22Rv1 (cell line): ENCODE measurements at regions not wholly inside any gene's neighbourhood (a gene's known extent, or its start where the extent isn't known, plus 50 kb on each side); places are given as distances from the start of the nearest gene placed in this dataset.

Source experiments
- CTCF ChIP-seq: fragments of 450-650 bp; IDR thresholded peaks from 2 replicates; pipeline ENCODE4 v1.5.1; 2017; ENCODE audit warnings: mild to moderate bottlenecking
- ZFX ChIP-seq: fragments of 450-650 bp; IDR thresholded peaks from 2 replicates; pipeline ENCODE4 v1.6.1; 2017; ENCODE audit warnings: antibody characterized with exemption, borderline replicate concordance

- TF ChIP-seq CTCF (no peak), ZFX (no peak)
These were observed 65.5 kb upstream of the FYN start for GRCh38 chr6:111938710-111939109.
